ENCODE measurements at regions not wholly inside any gene's neighbourhood (a gene's known extent, or its start where the extent isn't known, plus 50 kb on each side); places are given as distances from the start of the nearest gene placed in this dataset.
A peak's percentile ranks its signal among the peaks of the same experiment; 100 is the strongest.

GRCh38 chr14:96727491-96727890 is 69.7 kb upstream of the VRK1 start:
- Histone ChIP-seq H3K36me3 (ENCODE audit: control insufficient read depth, insufficient read depth, low read length) (no peaks in the 10 kb centered on the region), H3K4me1 (ENCODE audit: control insufficient read depth, insufficient read depth, low read length, poor library complexity, severe bottlenecking) (no peaks in the 10 kb centered on the region), H3K9me3 (ENCODE audit: control insufficient read depth, low read length) (no peaks in the 10 kb centered on the region), H3K4me3 (ENCODE audit: extremely low read depth, insufficient read depth, low read length, poor library complexity, severe bottlenecking) (no peak overlapping the region), H3K27ac (ENCODE audit: low read depth, low read length, severe bottlenecking) (no peak overlapping the region)
- 90 to 94% methylated on average over 3 of the region's 3 CpGs for WGBS, 2 experiments (ENCODE audit: insufficient coverage in 2 of 2)

GRCh38 chr14:96727980-96728717 is 69.0 kb upstream of the VRK1 start:
- 86 to 88% methylated on average over 10 of the region's 11 CpGs for WGBS, 2 experiments (ENCODE audit: insufficient coverage in 2 of 2)
- H3K27ac ChIP-seq (ENCODE audit: low read depth, low read length, severe bottlenecking) = no peak overlapping the region
- H3K36me3 ChIP-seq (ENCODE audit: control insufficient read depth, insufficient read depth, low read length) = no peaks in the 10 kb centered on the region
- no peaks in the 10 kb centered on the region for H3K4me1 ChIP-seq (ENCODE audit: control insufficient read depth, insufficient read depth, low read length, poor library complexity, severe bottlenecking)
- H3K4me3 ChIP-seq (ENCODE audit: extremely low read depth, insufficient read depth, low read length, poor library complexity, severe bottlenecking) = no peak overlapping the region
- H3K9me3 ChIP-seq (ENCODE audit: control insufficient read depth, low read length) = no peaks in the 10 kb centered on the region

- no peaks in the 10 kb centered on the region for H3K36me3 ChIP-seq (ENCODE audit: control insufficient read depth, insufficient read depth, low read length)
- no peaks in the 10 kb centered on the region for H3K4me1 ChIP-seq (ENCODE audit: control insufficient read depth, insufficient read depth, low read length, poor library complexity, severe bottlenecking)
- 71 to 100% methylated on average over 1 of the region's 4 CpGs for WGBS, 2 experiments (ENCODE audit: insufficient coverage in 2 of 2)
- H3K4me3 ChIP-seq (ENCODE audit: extremely low read depth, insufficient read depth, low read length, poor library complexity, severe bottlenecking) = no peak overlapping the region
- no peak overlapping the region for H3K27ac ChIP-seq (ENCODE audit: low read depth, low read length, severe bottlenecking)
- H3K9me3 ChIP-seq (ENCODE audit: control insufficient read depth, low read length) = no peaks in the 10 kb centered on the region
Measured at GRCh38 chr14:96729889-96730288, 67.3 kb upstream of the VRK1 start.

GRCh38 chr14:96730386-96730785 is 66.8 kb upstream of the VRK1 start:
- H3K4me3 ChIP-seq (ENCODE audit: extremely low read depth, insufficient read depth, low read length, poor library complexity, severe bottlenecking) = no peak overlapping the region
- no peak overlapping the region for H3K27ac ChIP-seq (ENCODE audit: low read depth, low read length, severe bottlenecking)
- H3K4me1 ChIP-seq (ENCODE audit: control insufficient read depth, insufficient read depth, low read length, poor library complexity, severe bottlenecking) = no peaks in the 10 kb centered on the region
- H3K36me3 ChIP-seq (ENCODE audit: control insufficient read depth, insufficient read depth, low read length) = no peaks in the 10 kb centered on the region
- WGBS, 2 experiments (ENCODE audit: insufficient coverage in 2 of 2) = 83% methylated on average over 5 of the region's 7 CpGs
- H3K9me3 ChIP-seq (ENCODE audit: control insufficient read depth, low read length) = no peaks in the 10 kb centered on the region

- Histone ChIP-seq H3K4me3 (ENCODE audit: extremely low read depth, insufficient read depth, low read length, poor library complexity, severe bottlenecking) (no peak overlapping the region), H3K36me3 (ENCODE audit: control insufficient read depth, insufficient read depth, low read length) (no peaks in the 10 kb centered on the region), H3K27ac (ENCODE audit: low read depth, low read length, severe bottlenecking) (no peak overlapping the region), H3K9me3 (ENCODE audit: control insufficient read depth, low read length) (no peaks in the 10 kb centered on the region), H3K4me1 (ENCODE audit: control insufficient read depth, insufficient read depth, low read length, poor library complexity, severe bottlenecking) (no peaks in the 10 kb centered on the region)
- 98 to 100% methylated on average over 2 to 5 of the region's 7 CpGs for WGBS, 2 experiments (ENCODE audit: insufficient coverage in 2 of 2)
Measured at GRCh38 chr14:96734076-96734622, 63.0 kb upstream of the VRK1 start.

GRCh38 chr14:96735526-96735925 is 61.7 kb upstream of the VRK1 start:
- Histone ChIP-seq H3K36me3 (ENCODE audit: control insufficient read depth, insufficient read depth, low read length) (no peaks in the 10 kb centered on the region), H3K27ac (ENCODE audit: low read depth, low read length, severe bottlenecking) (no peak overlapping the region), H3K4me3 (ENCODE audit: extremely low read depth, insufficient read depth, low read length, poor library complexity, severe bottlenecking) (no peak overlapping the region), H3K4me1 (ENCODE audit: control insufficient read depth, insufficient read depth, low read length, poor library complexity, severe bottlenecking) (no peaks in the 10 kb centered on the region), H3K9me3 (ENCODE audit: control insufficient read depth, low read length) (no peaks in the 10 kb centered on the region)
- no CpG with 5 or more reads among the region's 5 CpGs for WGBS, 2 experiments (ENCODE audit: insufficient coverage in 2 of 2)

- H3K9me3 ChIP-seq (ENCODE audit: control insufficient read depth, low read length) = no peaks in the 10 kb centered on the region
- H3K4me3 ChIP-seq (ENCODE audit: extremely low read depth, insufficient read depth, low read length, poor library complexity, severe bottlenecking) = no peak overlapping the region
- 77 to 86% methylated on average over 5 to 8 of the region's 12 CpGs for WGBS, 2 experiments (ENCODE audit: insufficient coverage in 2 of 2)
Measured at GRCh38 chr14:96736439-96736838, 60.7 kb upstream of the VRK1 start.

GRCh38 chr14:96737881-96738280 is 59.3 kb upstream of the VRK1 start:
- no peaks in the 10 kb centered on the region for H3K4me1 ChIP-seq (ENCODE audit: control insufficient read depth, insufficient read depth, low read length, poor library complexity, severe bottlenecking)
- 70 to 100% methylated on average over 3 to 7 of the region's 7 CpGs for WGBS, 2 experiments (ENCODE audit: insufficient coverage in 2 of 2)

More at GRCh38 chr14:96736439-96736838, 60.7 kb upstream of the VRK1 start:
- no peaks in the 10 kb centered on the region for H3K36me3 ChIP-seq (ENCODE audit: control insufficient read depth, insufficient read depth, low read length)
- no peaks in the 10 kb centered on the region for H3K4me1 ChIP-seq (ENCODE audit: control insufficient read depth, insufficient read depth, low read length, poor library complexity, severe bottlenecking)
- H3K27ac ChIP-seq (ENCODE audit: low read depth, low read length, severe bottlenecking) = no peak overlapping the region

GRCh38 chr14:96739200-96739910 is 57.8 kb upstream of the VRK1 start:
- no peak overlapping the region for H3K27ac ChIP-seq (ENCODE audit: low read depth, low read length, severe bottlenecking)
- WGBS, 2 experiments (ENCODE audit: insufficient coverage in 2 of 2) = 82% methylated on average over 9 to 13 of the region's 14 CpGs
- H3K9me3 ChIP-seq (ENCODE audit: control insufficient read depth, low read length) = no peaks in the 10 kb centered on the region
- no peak overlapping the region for H3K4me3 ChIP-seq (ENCODE audit: extremely low read depth, insufficient read depth, low read length, poor library complexity, severe bottlenecking)
- H3K4me1 ChIP-seq (ENCODE audit: control insufficient read depth, insufficient read depth, low read length, poor library complexity, severe bottlenecking) = no peaks in the 10 kb centered on the region
- no peaks in the 10 kb centered on the region for H3K36me3 ChIP-seq (ENCODE audit: control insufficient read depth, insufficient read depth, low read length)

More at GRCh38 chr14:96737881-96738280, 59.3 kb upstream of the VRK1 start:
- Histone ChIP-seq H3K4me3 (ENCODE audit: extremely low read depth, insufficient read depth, low read length, poor library complexity, severe bottlenecking) (no peak overlapping the region), H3K36me3 (ENCODE audit: control insufficient read depth, insufficient read depth, low read length) (no peaks in the 10 kb centered on the region), H3K27ac (ENCODE audit: low read depth, low read length, severe bottlenecking) (no peak overlapping the region), H3K9me3 (ENCODE audit: control insufficient read depth, low read length) (no peaks in the 10 kb centered on the region)

GRCh38 chr14:96741151-96741977 is 55.8 kb upstream of the VRK1 start:
- Histone ChIP-seq H3K4me1 (ENCODE audit: control insufficient read depth, insufficient read depth, low read length, poor library complexity, severe bottlenecking) (no peaks in the 10 kb centered on the region), H3K36me3 (ENCODE audit: control insufficient read depth, insufficient read depth, low read length) (no peaks in the 10 kb centered on the region), H3K27ac (ENCODE audit: low read depth, low read length, severe bottlenecking) (no peak overlapping the region), H3K9me3 (ENCODE audit: control insufficient read depth, low read length) (no peaks in the 10 kb centered on the region), H3K4me3 (ENCODE audit: extremely low read depth, insufficient read depth, low read length, poor library complexity, severe bottlenecking) (peak overlapping the region; percentile 14)
- 13 to 22% methylated on average over 34 to 35 of the region's 62 CpGs for WGBS, 2 experiments (ENCODE audit: insufficient coverage in 2 of 2)

Data from mesodermal cell (in vitro differentiated cells).